ENCODE measurements at regions not wholly inside any gene's neighbourhood (a gene's known extent, or its start where the extent isn't known, plus 50 kb on each side); places are given as distances from the start of the nearest gene placed in this dataset.

- Histone ChIP-seq H3K27ac (ENCODE audit: low read length) (no peak overlapping the region), H3K36me3 (ENCODE audit: control insufficient read depth in 1 of 2, insufficient read depth in 2 of 2, low read length in 2 of 2) (no peaks in the 10 kb centered on the region), H3K27me3 (ENCODE audit: low read depth, low read length) (no peaks in the 10 kb centered on the region), H3K4me1 (ENCODE audit: control insufficient read depth in 1 of 2, insufficient read depth in 2 of 2, low read length in 2 of 2) (no peaks in the 10 kb centered on the region), H3K9me3 (ENCODE audit: control insufficient read depth in 1 of 2, low read length in 2 of 2) (peaks cover 0 to 2% of the 10 kb centered on the region in 2 donors), H3K4me3 (ENCODE audit: low read depth in 1 of 2, low read length in 2 of 2) (no peak overlapping the region)
Observed at GRCh38 chr2:58862244-58862643, 621.1 kb upstream of the FANCL start.

DNA sequence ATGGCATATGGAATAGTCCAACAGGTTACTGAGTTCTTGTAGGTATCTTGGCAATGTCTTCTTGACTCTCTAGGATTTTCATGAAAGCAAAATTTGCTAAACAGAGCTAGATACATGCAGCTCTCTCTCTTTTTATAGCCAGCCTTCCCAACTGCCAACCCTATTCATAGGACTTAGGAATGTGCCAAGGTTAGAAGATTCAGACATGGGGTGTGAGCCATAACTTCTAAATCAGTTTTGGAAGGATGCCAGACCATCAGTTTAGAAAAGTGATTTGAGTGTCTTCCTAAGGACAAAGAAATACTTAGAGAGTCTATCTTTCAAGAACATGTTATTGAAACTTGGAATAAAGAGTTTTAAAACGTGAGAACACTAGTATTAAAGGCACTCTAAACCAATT lies 619.5 kb upstream of the FANCL start:
- H3K36me3 ChIP-seq (ENCODE audit: control insufficient read depth in 1 of 2, insufficient read depth in 2 of 2, low read length in 2 of 2): no peaks in the 10 kb centered on the region
- peaks cover 0 to 2% of the 10 kb centered on the region in 2 donors for H3K9me3 ChIP-seq (ENCODE audit: control insufficient read depth in 1 of 2, low read length in 2 of 2)
- no peaks in the 10 kb centered on the region for H3K4me1 ChIP-seq (ENCODE audit: control insufficient read depth in 1 of 2, insufficient read depth in 2 of 2, low read length in 2 of 2)
- H3K27ac ChIP-seq (ENCODE audit: low read length): no peak overlapping the region
- H3K4me3 ChIP-seq (ENCODE audit: low read depth in 1 of 2, low read length in 2 of 2): no peak overlapping the region
- no peaks in the 10 kb centered on the region for H3K27me3 ChIP-seq (ENCODE audit: low read depth, low read length)

- H3K36me3 ChIP-seq (ENCODE audit: control insufficient read depth in 1 of 2, insufficient read depth in 2 of 2, low read length in 2 of 2): no peaks in the 10 kb centered on the region
- H3K4me3 ChIP-seq (ENCODE audit: low read depth in 1 of 2, low read length in 2 of 2): no peak overlapping the region
- H3K27ac ChIP-seq (ENCODE audit: low read length): no peak overlapping the region
- H3K9me3 ChIP-seq (ENCODE audit: control insufficient read depth in 1 of 2, low read length in 2 of 2): peaks cover 0 to 2% of the 10 kb centered on the region in 2 donors
- H3K27me3 ChIP-seq (ENCODE audit: low read depth, low read length): no peaks in the 10 kb centered on the region
- H3K4me1 ChIP-seq (ENCODE audit: control insufficient read depth in 1 of 2, insufficient read depth in 2 of 2, low read length in 2 of 2): peaks cover 0 to 11% of the 10 kb centered on the region in 2 donors
Observed at GRCh38 chr2:58856100-58856499, 615.0 kb upstream of the FANCL start.

- Histone ChIP-seq H3K9me3 (ENCODE audit: control insufficient read depth in 1 of 2, low read length in 2 of 2) (peaks cover 0 to 2% of the 10 kb centered on the region in 2 donors), H3K27me3 (ENCODE audit: low read depth, low read length) (no peaks in the 10 kb centered on the region), H3K4me3 (ENCODE audit: low read depth in 1 of 2, low read length in 2 of 2) (no peak overlapping the region), H3K36me3 (ENCODE audit: control insufficient read depth in 1 of 2, insufficient read depth in 2 of 2, low read length in 2 of 2) (no peaks in the 10 kb centered on the region), H3K27ac (ENCODE audit: low read length) (no peak overlapping the region), H3K4me1 (ENCODE audit: control insufficient read depth in 1 of 2, insufficient read depth in 2 of 2, low read length in 2 of 2) (peaks cover 0 to 11% of the 10 kb centered on the region in 2 donors)
Observed at GRCh38 chr2:58853420-58853819, 612.3 kb upstream of the FANCL start.

- peaks cover 0 to 2% of the 10 kb centered on the region in 2 donors for H3K9me3 ChIP-seq (ENCODE audit: control insufficient read depth in 1 of 2, low read length in 2 of 2)
- H3K4me1 ChIP-seq (ENCODE audit: control insufficient read depth in 1 of 2, insufficient read depth in 2 of 2, low read length in 2 of 2): peaks cover 0 to 11% of the 10 kb centered on the region in 2 donors
- no peak overlapping the region for H3K27ac ChIP-seq (ENCODE audit: low read length)
- H3K4me3 ChIP-seq (ENCODE audit: low read depth in 1 of 2, low read length in 2 of 2): no peak overlapping the region
- no peaks in the 10 kb centered on the region for H3K36me3 ChIP-seq (ENCODE audit: control insufficient read depth in 1 of 2, insufficient read depth in 2 of 2, low read length in 2 of 2)
- no peaks in the 10 kb centered on the region for H3K27me3 ChIP-seq (ENCODE audit: low read depth, low read length)
Observed at GRCh38 chr2:58852905-58853304, 611.8 kb upstream of the FANCL start.

- Histone ChIP-seq H3K36me3 (ENCODE audit: control insufficient read depth in 1 of 2, insufficient read depth in 2 of 2, low read length in 2 of 2) (no peaks in the 10 kb centered on the region), H3K4me1 (ENCODE audit: control insufficient read depth in 1 of 2, insufficient read depth in 2 of 2, low read length in 2 of 2) (peaks cover 0 to 11% of the 10 kb centered on the region in 2 donors), H3K9me3 (ENCODE audit: control insufficient read depth in 1 of 2, low read length in 2 of 2) (no peaks in the 10 kb centered on the region), H3K27ac (ENCODE audit: low read length) (no peak overlapping the region), H3K4me3 (ENCODE audit: low read depth in 1 of 2, low read length in 2 of 2) (no peak overlapping the region), H3K27me3 (ENCODE audit: low read depth, low read length) (no peaks in the 10 kb centered on the region)
Observed at GRCh38 chr2:58852243-58852642, 611.1 kb upstream of the FANCL start.

GRCh38 chr2:58851598-58851997 lies 610.5 kb upstream of the FANCL start:
- H3K27me3 ChIP-seq (ENCODE audit: low read depth, low read length): no peaks in the 10 kb centered on the region
- H3K4me1 ChIP-seq (ENCODE audit: control insufficient read depth in 1 of 2, insufficient read depth in 2 of 2, low read length in 2 of 2): peaks cover 0 to 11% of the 10 kb centered on the region in 2 donors
- no peaks in the 10 kb centered on the region for H3K9me3 ChIP-seq (ENCODE audit: control insufficient read depth in 1 of 2, low read length in 2 of 2)
- no peak overlapping the region for H3K4me3 ChIP-seq (ENCODE audit: low read depth in 1 of 2, low read length in 2 of 2)
- H3K36me3 ChIP-seq (ENCODE audit: control insufficient read depth in 1 of 2, insufficient read depth in 2 of 2, low read length in 2 of 2): no peaks in the 10 kb centered on the region
- no peak overlapping the region for H3K27ac ChIP-seq (ENCODE audit: low read length)

GRCh38 chr2:58845011-58845410 lies 603.9 kb upstream of the FANCL start:
- H3K27ac ChIP-seq (ENCODE audit: low read length): no peak overlapping the region
- no peaks in the 10 kb centered on the region for H3K4me1 ChIP-seq (ENCODE audit: control insufficient read depth in 1 of 2, insufficient read depth in 2 of 2, low read length in 2 of 2)
- no peak overlapping the region for H3K4me3 ChIP-seq (ENCODE audit: low read depth in 1 of 2, low read length in 2 of 2)
- H3K9me3 ChIP-seq (ENCODE audit: control insufficient read depth in 1 of 2, low read length in 2 of 2): no peaks in the 10 kb centered on the region
- H3K27me3 ChIP-seq (ENCODE audit: low read depth, low read length): no peaks in the 10 kb centered on the region
- H3K36me3 ChIP-seq (ENCODE audit: control insufficient read depth in 1 of 2, insufficient read depth in 2 of 2, low read length in 2 of 2): no peaks in the 10 kb centered on the region

GRCh38 chr2:58842501-58843155 lies 601.5 kb upstream of the FANCL start:
- H3K36me3 ChIP-seq (ENCODE audit: control insufficient read depth in 1 of 2, insufficient read depth in 2 of 2, low read length in 2 of 2): no peaks in the 10 kb centered on the region
- no peak overlapping the region for H3K27ac ChIP-seq (ENCODE audit: low read length)
- H3K4me3 ChIP-seq (ENCODE audit: low read depth in 1 of 2, low read length in 2 of 2): no peak overlapping the region
- no peaks in the 10 kb centered on the region for H3K27me3 ChIP-seq (ENCODE audit: low read depth, low read length)
- no peaks in the 10 kb centered on the region for H3K9me3 ChIP-seq (ENCODE audit: control insufficient read depth in 1 of 2, low read length in 2 of 2)
- H3K4me1 ChIP-seq (ENCODE audit: control insufficient read depth in 1 of 2, insufficient read depth in 2 of 2, low read length in 2 of 2): no peaks in the 10 kb centered on the region

DNA sequence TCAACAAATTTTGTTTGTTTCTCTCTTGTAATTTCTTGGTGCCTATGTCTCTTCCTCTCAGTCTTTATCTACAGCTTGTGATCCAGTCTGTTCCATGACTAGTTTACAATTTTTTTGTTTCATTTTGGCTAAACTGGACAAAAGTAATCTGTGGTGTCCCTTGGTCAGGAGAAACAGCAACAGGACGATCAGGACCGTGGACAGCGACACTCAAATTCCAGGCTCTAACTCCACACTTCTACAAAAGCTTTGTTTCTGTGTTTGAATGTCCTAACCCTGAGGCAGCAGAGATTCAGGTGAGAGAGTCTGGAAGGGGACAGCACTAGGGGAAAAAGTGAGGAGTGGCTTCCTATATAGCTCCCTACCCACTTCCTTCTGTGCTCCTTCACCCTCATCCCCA lies 593.3 kb upstream of the FANCL start:
- no peak overlapping the region for H3K27ac ChIP-seq (ENCODE audit: low read length)
- peaks cover 0 to 10% of the 10 kb centered on the region in 2 donors for H3K9me3 ChIP-seq (ENCODE audit: control insufficient read depth in 1 of 2, low read length in 2 of 2)
- H3K36me3 ChIP-seq (ENCODE audit: control insufficient read depth in 1 of 2, insufficient read depth in 2 of 2, low read length in 2 of 2): no peaks in the 10 kb centered on the region
- H3K27me3 ChIP-seq (ENCODE audit: low read depth, low read length): no peaks in the 10 kb centered on the region
- H3K4me1 ChIP-seq (ENCODE audit: control insufficient read depth in 1 of 2, insufficient read depth in 2 of 2, low read length in 2 of 2): no peaks in the 10 kb centered on the region
- H3K4me3 ChIP-seq (ENCODE audit: low read depth in 1 of 2, low read length in 2 of 2): no peak overlapping the region

DNA sequence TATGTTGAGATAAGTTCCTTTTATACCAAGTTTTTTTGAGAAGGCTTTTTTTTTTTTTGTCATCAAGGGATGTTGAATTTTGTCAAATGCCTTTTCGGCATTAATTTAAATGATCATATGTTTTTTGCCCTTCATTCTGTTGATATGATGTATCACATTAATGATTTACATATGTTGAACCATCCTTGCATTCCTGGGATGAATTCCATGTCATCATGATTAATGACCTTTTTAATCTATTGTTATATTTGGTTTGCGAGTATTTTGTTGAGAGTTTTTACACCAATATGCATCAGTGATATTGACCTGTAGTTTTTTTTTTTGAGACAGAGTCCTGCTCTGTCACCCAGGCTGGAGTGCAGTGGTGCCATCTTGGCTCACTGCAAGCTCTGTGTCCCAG lies 585.7 kb upstream of the FANCL start:
- Histone ChIP-seq H3K27ac (ENCODE audit: low read length) (no peak overlapping the region), H3K4me1 (ENCODE audit: control insufficient read depth in 1 of 2, insufficient read depth in 2 of 2, low read length in 2 of 2) (no peaks in the 10 kb centered on the region), H3K9me3 (ENCODE audit: control insufficient read depth in 1 of 2, low read length in 2 of 2) (peaks cover 0 to 21% of the 10 kb centered on the region in 2 donors), H3K36me3 (ENCODE audit: control insufficient read depth in 1 of 2, insufficient read depth in 2 of 2, low read length in 2 of 2) (no peaks in the 10 kb centered on the region), H3K4me3 (ENCODE audit: low read depth in 1 of 2, low read length in 2 of 2) (no peak overlapping the region), H3K27me3 (ENCODE audit: low read depth, low read length) (no peaks in the 10 kb centered on the region)

GRCh38 chr2:58812771-58813344 lies 571.7 kb upstream of the FANCL start:
- no peaks in the 10 kb centered on the region for H3K27me3 ChIP-seq (ENCODE audit: low read depth, low read length)
- no peaks in the 10 kb centered on the region for H3K9me3 ChIP-seq (ENCODE audit: control insufficient read depth in 1 of 2, low read length in 2 of 2)
- no peaks in the 10 kb centered on the region for H3K36me3 ChIP-seq (ENCODE audit: control insufficient read depth in 1 of 2, insufficient read depth in 2 of 2, low read length in 2 of 2)
- H3K4me3 ChIP-seq (ENCODE audit: low read depth in 1 of 2, low read length in 2 of 2): no peak overlapping the region
- H3K27ac ChIP-seq (ENCODE audit: low read length): no peak overlapping the region
- no peaks in the 10 kb centered on the region for H3K4me1 ChIP-seq (ENCODE audit: control insufficient read depth in 1 of 2, insufficient read depth in 2 of 2, low read length in 2 of 2)
